ENCODE measurements at regions not wholly inside any gene's neighbourhood (a gene's known extent, or its start where the extent isn't known, plus 50 kb on each side); places are given as distances from the start of the nearest gene placed in this dataset.

GRCh38 chr20:40848096-40848495, 159.1 kb upstream of the MAFB start:
- no peaks in the 10 kb centered on the region for H4K20me1 ChIP-seq (ENCODE audit: low read length)
- H3K9me2 ChIP-seq (replicated peaks; ENCODE audit: low read length) = no peaks in the 10 kb centered on the region
- no peak overlapping the region for H3K9ac ChIP-seq (ENCODE audit: low read length)
- H3K79me2 ChIP-seq (ENCODE audit: low read length) = no peaks in the 10 kb centered on the region
- no peaks in the 10 kb centered on the region for H3K9me3 ChIP-seq (ENCODE audit: low read length)
- ChIA-PET CTCF (no interaction called here), POLR2A (ENCODE audit: unreplicated experiment) (no interaction called here)
- H3K27me3 ChIP-seq (ENCODE audit: low read length) = peaks cover 86% of the 10 kb centered on the region
- no peak overlapping the region for H3K4me3 ChIP-seq (ENCODE audit: low read length)
- no peaks in the 10 kb centered on the region for H3F3A ChIP-seq (ENCODE audit: low read length, unreplicated experiment)
- H3K27ac ChIP-seq (ENCODE audit: low read length) = no peak overlapping the region
- no peaks in the 10 kb centered on the region for H3K36me3 ChIP-seq (ENCODE audit: low read depth, low read length)
- no peak overlapping the region for H2AFZ ChIP-seq (ENCODE audit: low read length)
- no peaks in the 10 kb centered on the region for H3K4me1 ChIP-seq (ENCODE audit: insufficient read depth, low read length)
- no TSS peak for BruUV-seq (replicated peaks)
- TF ChIP-seq, protein P1, sequence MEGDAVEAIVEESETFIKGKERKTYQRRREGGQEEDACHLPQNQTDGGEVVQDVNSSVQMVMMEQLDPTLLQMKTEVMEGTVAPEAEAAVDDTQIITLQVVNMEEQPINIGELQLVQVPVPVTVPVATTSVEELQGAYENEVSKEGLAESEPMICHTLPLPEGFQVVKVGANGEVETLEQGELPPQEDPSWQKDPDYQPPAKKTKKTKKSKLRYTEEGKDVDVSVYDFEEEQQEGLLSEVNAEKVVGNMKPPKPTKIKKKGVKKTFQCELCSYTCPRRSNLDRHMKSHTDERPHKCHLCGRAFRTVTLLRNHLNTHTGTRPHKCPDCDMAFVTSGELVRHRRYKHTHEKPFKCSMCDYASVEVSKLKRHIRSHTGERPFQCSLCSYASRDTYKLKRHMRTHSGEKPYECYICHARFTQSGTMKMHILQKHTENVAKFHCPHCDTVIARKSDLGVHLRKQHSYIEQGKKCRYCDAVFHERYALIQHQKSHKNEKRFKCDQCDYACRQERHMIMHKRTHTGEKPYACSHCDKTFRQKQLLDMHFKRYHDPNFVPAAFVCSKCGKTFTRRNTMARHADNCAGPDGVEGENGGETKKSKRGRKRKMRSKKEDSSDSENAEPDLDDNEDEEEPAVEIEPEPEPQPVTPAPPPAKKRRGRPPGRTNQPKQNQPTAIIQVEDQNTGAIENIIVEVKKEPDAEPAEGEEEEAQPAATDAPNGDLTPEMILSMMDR (conservative IDR thresholded peaks at IDR 0.05; ENCODE audit: low read depth, low read length) = no peak
- no peak for TF ChIP-seq EZH2 (IDR thresholded peaks at IDR 0.05; ENCODE audit: low read length, unreplicated experiment)
- TF ChIP-seq EZH2phosphoT487 (IDR thresholded peaks at IDR 0.05; ENCODE audit: borderline replicate concordance, low read length) = no peak
- ATAC-seq = no peak
- intact Hi-C loops (cut with micrococcal nuclease) = no loop called here
- H3K4me2 ChIP-seq (ENCODE audit: low read length) = no peak overlapping the region
- no peak for DNase-seq

- no peaks in the 10 kb centered on the region for H3K9me2 ChIP-seq (replicated peaks; ENCODE audit: low read length)
- H3F3A ChIP-seq (ENCODE audit: low read length, unreplicated experiment) = no peaks in the 10 kb centered on the region
- no peaks in the 10 kb centered on the region for H4K20me1 ChIP-seq (ENCODE audit: low read length)
- H3K9ac ChIP-seq (ENCODE audit: low read length) = no peak overlapping the region
- no peak overlapping the region for H3K27ac ChIP-seq (ENCODE audit: low read length)
- no peaks in the 10 kb centered on the region for H3K9me3 ChIP-seq (ENCODE audit: low read length)
- CTCF ChIA-PET = no interaction called here
- no peak overlapping the region for H3K4me2 ChIP-seq (ENCODE audit: low read length)
- no peak overlapping the region for H2AFZ ChIP-seq (ENCODE audit: low read length)
- H3K4me1 ChIP-seq (ENCODE audit: insufficient read depth, low read length) = no peaks in the 10 kb centered on the region
- peaks cover 91% of the 10 kb centered on the region for H3K27me3 ChIP-seq (ENCODE audit: low read length)
- H3K4me3 ChIP-seq (ENCODE audit: low read length) = no peak overlapping the region
- no peaks in the 10 kb centered on the region for H3K79me2 ChIP-seq (ENCODE audit: low read length)
- no TSS peak for BruUV-seq (replicated peaks)
- DNase-seq (no peak), ATAC-seq (no peak)
- POLR2A ChIA-PET (ENCODE audit: unreplicated experiment) = no interaction called here
- no peak for TF ChIP-seq EZH2phosphoT487 (IDR thresholded peaks at IDR 0.05; ENCODE audit: borderline replicate concordance, low read length)
- TF ChIP-seq EZH2 (IDR thresholded peaks at IDR 0.05; ENCODE audit: low read length, unreplicated experiment) = no peak
- TF ChIP-seq, protein P1 (conservative IDR thresholded peaks at IDR 0.05; ENCODE audit: low read depth, low read length) = no peak
- intact Hi-C loops (cut with micrococcal nuclease) = no loop called here
- H3K36me3 ChIP-seq (ENCODE audit: low read depth, low read length) = no peaks in the 10 kb centered on the region
Observed at GRCh38 chr20:40848526-40848925, 159.5 kb upstream of the MAFB start.

GRCh38 chr20:40849456-40849855, 160.4 kb upstream of the MAFB start:
- Histone ChIP-seq H3K4me3 (ENCODE audit: low read length) (no peak overlapping the region), H3F3A (ENCODE audit: low read length, unreplicated experiment) (no peaks in the 10 kb centered on the region), H3K9me2 (replicated peaks; ENCODE audit: low read length) (no peaks in the 10 kb centered on the region), H3K9ac (ENCODE audit: low read length) (no peak overlapping the region), H3K27ac (ENCODE audit: low read length) (no peak overlapping the region), H3K36me3 (ENCODE audit: low read depth, low read length) (no peaks in the 10 kb centered on the region), H3K27me3 (ENCODE audit: low read length) (peaks cover 92% of the 10 kb centered on the region), H4K20me1 (ENCODE audit: low read length) (no peaks in the 10 kb centered on the region), H3K9me3 (ENCODE audit: low read length) (no peaks in the 10 kb centered on the region), H3K79me2 (ENCODE audit: low read length) (no peaks in the 10 kb centered on the region), H2AFZ (ENCODE audit: low read length) (no peak overlapping the region), H3K4me1 (ENCODE audit: insufficient read depth, low read length) (no peaks in the 10 kb centered on the region), H3K4me2 (ENCODE audit: low read length) (no peak overlapping the region)
- intact Hi-C loops (cut with micrococcal nuclease) = no loop called here
- ChIA-PET CTCF (no interaction called here), POLR2A (ENCODE audit: unreplicated experiment) (no interaction called here)
- DNase-seq (no peak), ATAC-seq (no peak)
- TF ChIP-seq EZH2phosphoT487 (IDR thresholded peaks at IDR 0.05; ENCODE audit: borderline replicate concordance, low read length) (no peak), EZH2 (IDR thresholded peaks at IDR 0.05; ENCODE audit: low read length, unreplicated experiment) (no peak)
- TF ChIP-seq, protein P1 (conservative IDR thresholded peaks at IDR 0.05; ENCODE audit: low read depth, low read length) = no peak
- BruUV-seq (replicated peaks) = no TSS peak
